SKM-1 treated with dmso at 0.1 percent for 144 hours (cell line): ENCODE measurements at regions not wholly inside any gene's neighbourhood (a gene's known extent, or its start where the extent isn't known, plus 50 kb on each side); places are given as distances from the start of the nearest gene placed in this dataset.
"Not testable (repeated sequence)": the region's sequence is repeated elsewhere in the genome, so short reads cannot be mapped to it uniquely, and the experiment has no call there.

Source experiments
- DNase-seq: peaks from one replicate; lab custom pipeline; 2025; ENCODE audit not compliant: unreplicated experiment; lab: John Stamatoyannopoulos, UW

- DNase-seq = not testable (repeated sequence)
Observed at GRCh38 chr1:60247467-60247866, 173.9 kb upstream of the C1orf87 start.

GRCh38 chr1:60245324-60245723 lies 171.8 kb upstream of the C1orf87 start:
- DNase-seq = no peak

DNA sequence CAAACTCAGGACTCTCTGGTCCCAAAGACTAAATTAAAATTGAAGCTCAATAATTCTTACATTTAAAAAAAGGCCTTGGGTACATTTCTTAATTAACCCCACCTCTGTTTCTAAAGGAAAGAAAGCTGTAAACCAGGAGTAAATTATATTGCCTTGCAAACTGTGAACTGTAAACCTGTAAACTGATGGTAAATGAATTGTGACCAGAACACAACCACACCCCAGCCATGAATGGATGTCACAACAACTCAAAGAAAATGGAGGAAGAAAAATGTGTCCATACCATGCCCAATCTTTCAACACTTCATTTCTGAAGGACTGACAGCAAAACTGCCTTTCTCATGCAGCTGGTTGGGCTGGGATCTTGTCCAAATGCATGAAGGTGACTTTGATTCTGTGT lies 171.3 kb upstream of the C1orf87 start:
- no peak for DNase-seq

DNA sequence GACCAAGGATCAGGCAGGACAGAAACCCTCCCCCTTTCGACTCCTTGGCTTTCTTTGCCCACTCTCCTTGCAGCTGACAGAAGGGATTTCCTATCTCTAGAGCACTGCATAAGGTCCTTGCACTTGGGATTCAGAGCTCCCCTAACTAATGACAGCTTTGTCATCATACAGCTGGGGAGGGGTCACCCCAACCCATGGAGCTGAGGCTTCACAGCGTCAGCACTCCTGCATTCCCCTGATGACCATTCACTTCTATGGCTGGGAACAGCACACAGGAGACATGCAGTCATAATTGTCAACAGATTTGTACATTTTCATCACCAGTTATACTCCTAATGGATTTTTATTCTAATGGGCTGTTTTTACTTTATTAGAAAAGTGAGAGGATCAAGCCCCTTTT lies 161.7 kb upstream of the C1orf87 start:
- DNase-seq = no peak

- no peak for DNase-seq
Observed at GRCh38 chr1:60234776-60235175, 161.2 kb upstream of the C1orf87 start.

DNA sequence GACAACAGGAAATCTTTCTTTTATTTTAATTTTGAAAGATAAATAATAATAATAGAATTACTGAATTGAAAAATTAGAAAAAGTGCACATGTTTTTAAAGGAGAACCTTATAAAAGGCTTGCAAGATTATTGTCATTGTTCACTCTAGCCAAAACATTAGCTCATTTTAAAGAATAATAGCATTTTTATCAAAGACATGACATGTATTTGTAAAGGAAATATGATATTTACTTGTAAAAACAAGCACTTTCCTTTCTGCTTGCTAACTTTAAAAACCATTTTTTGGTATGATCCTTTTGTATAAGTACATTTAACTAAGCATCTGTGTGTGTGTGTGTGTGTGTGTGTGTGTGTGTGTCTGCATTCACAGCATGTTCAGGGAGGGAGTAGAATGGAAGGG lies 156.3 kb upstream of the C1orf87 start:
- no peak for DNase-seq

GRCh38 chr1:60228041-60228491 lies 154.5 kb upstream of the C1orf87 start:
- no peak for DNase-seq

- no peak for DNase-seq
Observed at GRCh38 chr1:60227601-60228000, 154.0 kb upstream of the C1orf87 start.

DNA sequence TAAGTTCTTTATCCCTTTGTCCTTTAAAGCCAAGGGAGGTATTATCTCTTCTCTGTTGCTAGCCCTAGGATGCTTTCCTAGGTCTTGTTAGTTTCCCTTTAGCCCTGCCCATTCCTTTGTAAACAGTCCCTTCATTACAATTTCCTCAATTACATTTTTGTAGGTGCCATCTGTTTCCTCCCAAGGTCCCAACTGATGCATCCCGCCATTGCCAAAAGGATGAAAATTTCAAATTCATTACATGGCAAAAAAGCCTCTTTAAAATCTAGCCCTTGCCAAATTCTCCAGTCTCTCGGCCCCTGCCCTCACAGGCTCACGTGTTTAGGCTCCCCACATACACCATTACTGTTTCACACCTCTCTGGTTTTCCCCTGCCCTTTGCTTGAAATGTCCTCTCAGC lies 151.9 kb upstream of the C1orf87 start:
- no peak for DNase-seq

DNA sequence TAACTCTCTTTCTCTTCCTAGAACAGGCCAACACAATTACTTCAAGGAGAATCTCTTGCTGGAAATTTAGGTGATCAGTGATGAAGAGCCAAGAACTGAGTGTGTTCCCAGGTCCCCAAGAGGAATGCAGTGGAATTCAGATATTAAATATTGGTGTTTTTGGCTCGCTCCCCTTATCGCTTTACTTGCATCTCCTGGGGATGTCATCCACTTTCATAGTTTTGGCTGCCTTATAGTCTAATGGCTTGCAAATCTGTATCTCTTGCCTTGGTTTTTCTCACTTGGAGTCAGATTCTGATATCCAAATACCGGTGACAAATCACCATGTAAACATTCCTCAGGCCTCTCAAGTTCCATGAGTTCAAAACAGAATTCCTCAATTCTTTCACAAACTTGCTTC lies 151.0 kb upstream of the C1orf87 start:
- no peak for DNase-seq

- DNase-seq = no peak
Observed at GRCh38 chr1:60223158-60223557, 149.6 kb upstream of the C1orf87 start.

DNA sequence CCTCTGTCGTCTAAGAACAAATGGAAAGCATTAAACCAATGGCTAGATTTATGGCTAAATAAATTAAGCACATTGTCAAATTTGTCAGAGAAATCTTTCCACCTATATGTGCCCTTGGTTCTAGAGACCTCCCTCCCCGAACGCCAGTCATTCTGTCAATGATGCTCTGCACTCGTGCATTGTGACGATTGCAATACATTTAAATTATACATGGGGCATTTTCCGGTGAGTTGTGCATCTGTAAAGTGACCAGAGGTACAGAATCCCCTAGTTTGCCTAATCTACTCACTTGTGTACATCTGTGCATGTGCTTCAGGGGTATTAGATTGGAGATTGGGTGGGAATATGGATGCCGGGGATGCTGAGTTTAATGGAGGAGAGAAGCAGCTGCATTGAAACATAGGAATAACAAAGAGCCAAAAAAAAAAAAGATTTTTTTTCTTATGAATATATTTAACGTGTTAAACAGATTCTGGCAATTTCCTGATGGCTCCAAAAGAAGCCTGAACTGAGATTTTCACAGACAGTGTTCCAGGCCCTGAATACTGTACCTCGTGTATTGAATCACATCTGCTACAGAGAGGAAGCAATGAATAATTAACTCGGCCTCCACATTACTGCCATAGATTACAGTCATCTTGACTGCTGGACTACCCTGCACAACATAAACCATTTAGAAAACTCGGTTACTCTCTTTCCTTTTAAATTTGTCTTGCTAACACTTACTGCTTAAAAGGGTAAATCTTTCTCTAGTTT lies 149.0 kb upstream of the C1orf87 start:
- no peak for DNase-seq

- DNase-seq = no peak
Observed at GRCh38 chr1:60213253-60213652, 139.7 kb upstream of the C1orf87 start.

DNA sequence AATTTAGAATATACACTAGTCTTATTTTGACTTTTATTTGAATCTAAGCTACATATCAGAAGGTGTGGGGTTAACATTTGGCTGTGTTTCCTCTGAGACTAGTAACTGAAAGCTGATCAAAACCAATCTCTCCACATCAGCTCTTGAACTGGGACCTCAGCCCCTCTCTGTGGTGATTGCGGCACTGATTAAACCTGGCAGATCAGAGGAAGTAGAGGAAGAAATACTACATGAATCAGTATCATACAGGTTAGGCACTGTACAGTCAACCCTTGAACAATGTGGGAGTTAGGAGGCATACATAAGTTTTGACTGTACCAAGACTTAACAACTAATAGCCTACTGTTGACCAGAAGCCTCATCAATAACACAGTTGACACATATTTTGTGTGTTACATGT lies 122.5 kb upstream of the C1orf87 start:
- DNase-seq = no peak

DNA sequence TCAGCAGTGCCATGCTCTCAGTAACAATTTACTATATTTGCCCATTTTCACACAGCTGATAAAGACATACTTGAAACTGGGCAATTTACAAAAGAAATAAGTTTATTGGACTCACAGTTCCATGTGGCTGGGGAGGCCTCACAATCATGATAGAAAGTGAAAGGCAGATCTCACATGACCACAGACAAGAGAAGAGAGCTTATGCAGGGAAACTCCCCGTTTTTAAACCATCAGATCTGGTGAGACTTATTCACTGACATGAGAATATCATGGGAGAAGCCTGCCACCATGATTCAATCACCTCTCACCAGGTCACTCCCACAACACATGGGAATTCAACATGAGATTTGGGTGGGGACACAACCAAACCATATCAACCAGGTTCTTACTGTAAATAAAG lies 112.1 kb upstream of the C1orf87 start:
- DNase-seq = no peak

- DNase-seq = no peak
Observed at GRCh38 chr1:60184521-60184920, 111.0 kb upstream of the C1orf87 start.

GRCh38 chr1:60173729-60174505 lies 100.3 kb upstream of the C1orf87 start:
- DNase-seq = no peak

DNA sequence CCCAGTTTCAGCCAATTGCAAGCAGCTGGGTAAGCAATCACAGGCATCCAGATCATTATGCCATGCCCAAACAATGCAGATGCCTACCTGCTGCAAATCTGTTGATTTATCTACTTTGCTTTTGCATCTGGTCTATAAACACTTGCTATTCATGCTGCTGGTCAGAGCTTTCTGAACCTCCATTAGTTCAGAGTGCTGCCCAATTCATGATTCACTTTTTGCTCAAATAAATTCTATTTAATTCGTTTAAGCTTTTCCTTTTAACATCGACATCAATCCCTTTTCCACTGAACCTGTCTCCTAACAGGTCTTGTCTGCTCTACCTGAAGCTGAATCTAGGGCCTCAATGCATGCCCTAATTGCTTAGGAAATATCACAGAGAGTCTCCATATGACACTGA lies 99.4 kb upstream of the C1orf87 start:
- DNase-seq = no peak

- no peak for DNase-seq
Observed at GRCh38 chr1:60171801-60172200, 98.2 kb upstream of the C1orf87 start.

DNA sequence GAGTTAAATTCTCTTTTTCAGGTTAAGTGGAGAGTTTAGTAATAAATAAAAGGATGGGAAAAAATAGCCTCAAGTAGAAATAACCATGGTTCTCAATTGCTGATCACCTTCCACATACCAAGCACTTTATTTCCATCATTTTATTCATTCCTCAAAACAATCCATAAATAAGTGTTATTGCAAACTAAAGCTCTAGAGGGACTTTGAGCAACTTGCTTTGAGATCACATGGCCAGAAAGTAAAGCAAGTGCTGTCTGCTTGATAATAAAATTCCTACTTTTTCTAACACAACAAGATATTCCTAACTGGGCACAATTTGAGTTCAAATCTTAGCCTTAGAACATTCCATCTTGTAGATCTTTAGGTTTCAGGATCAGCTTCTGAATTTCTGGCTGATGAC lies 97.1 kb upstream of the C1orf87 start:
- DNase-seq = no peak

DNA sequence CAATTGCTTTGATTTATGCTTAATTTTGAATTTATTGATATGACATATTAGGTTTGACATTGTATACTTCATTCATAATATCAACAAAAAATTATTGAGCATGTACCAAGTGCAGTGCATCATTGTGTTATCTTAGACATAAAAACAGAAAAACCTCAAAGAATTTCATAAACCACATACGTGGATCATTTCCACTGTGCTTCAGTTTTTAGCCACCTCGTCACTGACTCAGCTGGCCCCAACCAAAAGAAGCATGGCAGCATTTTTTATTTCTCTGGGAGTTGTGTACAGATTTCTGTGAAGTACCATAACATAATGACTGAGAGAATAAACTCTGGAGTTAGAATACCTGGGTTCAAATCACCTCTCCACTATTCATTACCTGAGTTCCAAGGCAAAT lies 95.6 kb upstream of the C1orf87 start:
- DNase-seq = no peak

- no peak for DNase-seq
Observed at GRCh38 chr1:60162936-60163335, 89.4 kb upstream of the C1orf87 start.

GRCh38 chr1:60160141-60160540 lies 86.6 kb upstream of the C1orf87 start:
- DNase-seq = no peak
